Esophagus muscularis mucosa (tissue), 4 donors: ENCODE measurements at regions not wholly inside any gene's neighbourhood (a gene's known extent, or its start where the extent isn't known, plus 50 kb on each side); places are given as distances from the start of the nearest gene placed in this dataset.

Experiments
- DNase-seq: peaks from one replicate; pipeline ENCODE4 v3.0.0-alpha.2; 2017; ENCODE audit errors: extremely low spot score
- H3K27ac ChIP-seq, 4 donors: fragments of 200-600 bp; sonication (generic); replicated peaks in 1 of 4; 1 replicate in 3 of 4; 2 replicates in 1 of 4; pipeline ENCODE4 v1.5.1; 2016 to 2019; ENCODE audit warnings: mild to moderate bottlenecking in 1 of 4
- H3K27me3 ChIP-seq, 4 donors: fragments of 200-600 bp; sonication (generic); one replicate each; pipeline versions ENCODE4 v1.5.1 to v1.6.0; 2016 to 2019
- H3K36me3 ChIP-seq, 4 donors: fragments of 200-600 bp; sonication (generic); one replicate each; pipeline ENCODE4 v1.5.1; 2016 to 2019
- H3K4me1 ChIP-seq, 4 donors: fragments of 200-600 bp; sonication (generic); one replicate each; pipeline ENCODE4 v1.5.1; 2016 to 2019
- H3K4me3 ChIP-seq, 4 donors: fragments of 200-600 bp; sonication (generic); 1 replicate in 2 of 4; 2 replicates in 2 of 4; pipeline ENCODE4 v1.5.1; 2016 to 2019; ENCODE audit warnings: mild to moderate bottlenecking in 4 of 4, moderate library complexity in 1 of 4
- H3K9me3 ChIP-seq, 4 donors: fragments of 200-600 bp; sonication (generic); 1 replicate in 3 of 4; 2 replicates in 1 of 4; pipeline ENCODE4 v1.5.1; 2016 to 2019
- EP300 ChIP-seq: sonication (generic); formaldehyde crosslinking; IDR thresholded peaks from one replicate; pipeline ENCODE4 v1.6.1; 2017; ENCODE audit warnings: antibody characterized with exemption
- POLR2A ChIP-seq: fragments of 450-650 bp; IDR thresholded peaks from one replicate; pipeline ENCODE4 v1.6.1; 2017; ENCODE audit warnings: antibody characterized with exemption, moderate library complexity, mild to moderate bottlenecking, low read depth
- POLR2AphosphoS5 ChIP-seq, 2 donors: sonication (generic); formaldehyde crosslinking; IDR thresholded peaks; one replicate each; pipeline ENCODE4 v1.6.1; 2017; ENCODE audit warnings: antibody characterized with exemption in 2 of 2
- WGBS: methylation state at CpG from one replicate; pipeline ENCODE4 v1.1.5; 2018; 5-methylcytosine and 5-hydroxymethylcytosine counted together
- intact Hi-C: fragments of 100-400 bp; cut with DNase I; formaldehyde crosslinking; loops from one replicate; pipeline ENCODE4 v1.15.1; 2023
- TF ChIP-seq, protein P1 (sequence below), 3 experiments: fragments of 200-600 bp in 2 of 3; fragments of 450-650 bp in 1 of 3; sonication (generic) in 2 of 3; IDR thresholded peaks; one replicate each; pipeline ENCODE4 v1.5.1; 2017 to 2019; ENCODE audit warnings: antibody characterized with exemption in 3 of 3, mild to moderate bottlenecking in 2 of 3, moderate library complexity in 1 of 3

DNA sequence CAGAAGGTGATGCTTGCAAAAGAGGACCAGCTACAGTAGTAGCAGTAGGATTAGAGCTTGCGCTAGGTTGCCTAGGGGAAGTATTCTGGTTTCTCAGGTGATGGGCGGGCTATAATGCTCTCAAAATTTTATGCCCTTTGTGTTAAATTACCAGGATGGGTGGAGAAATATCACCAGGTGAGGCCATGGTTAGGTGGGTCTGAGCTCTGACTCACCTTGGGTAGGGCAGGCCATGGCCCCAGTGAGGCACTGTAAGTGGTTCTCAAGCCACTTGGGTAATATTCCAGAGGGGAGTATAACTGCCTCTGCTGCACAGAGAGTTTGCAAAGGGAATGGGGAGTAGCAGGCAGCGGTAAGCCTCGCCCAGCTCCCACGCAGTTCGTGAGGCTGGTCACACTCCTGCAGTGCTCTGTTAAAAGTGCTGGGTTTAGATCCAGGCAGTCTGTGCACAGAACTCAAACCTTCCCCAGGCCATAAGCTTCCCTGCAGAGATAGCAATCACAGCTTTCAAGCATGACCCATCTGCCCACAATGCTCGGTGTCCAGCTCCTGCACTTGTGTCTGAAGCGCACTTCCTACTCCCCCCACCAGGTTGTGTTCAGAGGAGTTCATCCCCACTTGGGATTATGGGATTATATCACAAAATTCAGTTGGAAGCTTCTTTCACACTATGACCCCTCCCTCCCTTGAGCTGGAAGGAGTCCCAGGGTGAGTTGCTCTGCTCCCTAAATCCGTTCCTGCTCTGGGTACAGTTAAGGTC lies 575.0 kb downstream of the CHSY3 start:
- no peak for TF ChIP-seq POLR2A
- TF ChIP-seq, protein P1, sequence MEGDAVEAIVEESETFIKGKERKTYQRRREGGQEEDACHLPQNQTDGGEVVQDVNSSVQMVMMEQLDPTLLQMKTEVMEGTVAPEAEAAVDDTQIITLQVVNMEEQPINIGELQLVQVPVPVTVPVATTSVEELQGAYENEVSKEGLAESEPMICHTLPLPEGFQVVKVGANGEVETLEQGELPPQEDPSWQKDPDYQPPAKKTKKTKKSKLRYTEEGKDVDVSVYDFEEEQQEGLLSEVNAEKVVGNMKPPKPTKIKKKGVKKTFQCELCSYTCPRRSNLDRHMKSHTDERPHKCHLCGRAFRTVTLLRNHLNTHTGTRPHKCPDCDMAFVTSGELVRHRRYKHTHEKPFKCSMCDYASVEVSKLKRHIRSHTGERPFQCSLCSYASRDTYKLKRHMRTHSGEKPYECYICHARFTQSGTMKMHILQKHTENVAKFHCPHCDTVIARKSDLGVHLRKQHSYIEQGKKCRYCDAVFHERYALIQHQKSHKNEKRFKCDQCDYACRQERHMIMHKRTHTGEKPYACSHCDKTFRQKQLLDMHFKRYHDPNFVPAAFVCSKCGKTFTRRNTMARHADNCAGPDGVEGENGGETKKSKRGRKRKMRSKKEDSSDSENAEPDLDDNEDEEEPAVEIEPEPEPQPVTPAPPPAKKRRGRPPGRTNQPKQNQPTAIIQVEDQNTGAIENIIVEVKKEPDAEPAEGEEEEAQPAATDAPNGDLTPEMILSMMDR (IDR thresholded peaks at IDR 0.05) = no peak
- TF ChIP-seq POLR2AphosphoS5 (IDR thresholded peaks at IDR 0.05) = no peak
- no peak for TF ChIP-seq EP300
- DNase-seq = no peak
- Histone ChIP-seq H3K9me3 (peaks cover 0 to 17% (median 11%) of the 10 kb centered on the region in 4 donors), H3K4me3 (no peak overlapping the region), H3K4me1 (no peaks in the 10 kb centered on the region), H3K27ac (no peak overlapping the region), H3K27me3 (no peaks in the 10 kb centered on the region), H3K36me3 (no peaks in the 10 kb centered on the region)
- intact Hi-C loops = no loop called here
- WGBS = 89% methylated on average over 8 of the region's 9 CpGs

DNA sequence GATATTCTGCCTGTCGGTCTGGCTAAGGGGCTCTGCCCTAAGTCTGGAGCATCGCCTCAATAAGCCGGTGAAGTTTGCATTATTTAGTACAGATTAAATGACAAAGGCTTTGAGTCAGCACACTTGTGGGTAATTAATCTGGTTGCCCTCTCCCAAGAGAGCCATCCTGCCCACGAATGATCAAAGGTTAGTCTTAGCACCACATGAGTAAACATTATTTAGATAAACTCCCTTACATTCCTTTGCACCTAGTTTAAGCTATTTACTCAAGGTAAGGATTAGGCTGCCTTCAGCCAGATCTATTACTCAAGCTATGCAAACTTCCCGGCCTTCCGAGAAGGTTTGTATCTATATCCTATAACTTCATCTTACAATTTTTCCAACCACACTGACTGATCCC lies 572.1 kb downstream of the CHSY3 start:
- 91% methylated on average over 6 of the region's 6 CpGs for WGBS

DNA sequence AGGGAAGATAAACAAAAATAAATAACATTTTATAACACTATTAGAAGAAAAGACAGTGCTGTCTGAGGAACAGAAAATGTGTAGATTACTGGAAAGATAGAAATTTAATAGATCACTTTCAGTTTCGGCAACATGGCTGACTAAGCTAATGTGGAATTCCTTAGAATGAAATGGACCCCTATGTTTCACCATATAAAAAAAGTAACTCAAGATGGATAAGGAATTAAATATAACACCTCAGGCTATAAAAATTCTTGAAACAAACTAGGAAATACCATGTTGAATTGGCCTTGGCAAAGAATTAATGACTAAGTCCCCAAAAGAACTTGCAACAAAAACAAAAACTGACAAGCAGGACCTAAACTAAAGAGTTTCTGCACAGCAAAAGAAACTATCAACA lies 558.3 kb downstream of the CHSY3 start:
- no peak overlapping the region for H3K27ac ChIP-seq
- no peak overlapping the region for H3K4me3 ChIP-seq
- TF ChIP-seq POLR2A (no peak), EP300 (no peak), POLR2AphosphoS5 (IDR thresholded peaks at IDR 0.05) (no peak)
- TF ChIP-seq, protein P1 (IDR thresholded peaks at IDR 0.05) = no peak
- DNase-seq = no peak
- H3K4me1 ChIP-seq = no peaks in the 10 kb centered on the region
- H3K27me3 ChIP-seq = peaks cover 0 to 5% (median 0%) of the 10 kb centered on the region in 4 donors
- no peaks in the 10 kb centered on the region for H3K36me3 ChIP-seq
- WGBS = 93% methylated on average over 1 of the region's 1 CpG
- H3K9me3 ChIP-seq = peaks cover 0 to 5% (median 2%) of the 10 kb centered on the region in 4 donors
- intact Hi-C loops = no loop called here

More for the DNA sequence above, 572.1 kb downstream of the CHSY3 start:
- Histone ChIP-seq H3K27me3 (no peaks in the 10 kb centered on the region), H3K36me3 (no peaks in the 10 kb centered on the region), H3K4me3 (no peak overlapping the region), H3K27ac (no peak overlapping the region), H3K9me3 (peaks cover 0 to 17% (median 11%) of the 10 kb centered on the region in 4 donors), H3K4me1 (no peaks in the 10 kb centered on the region)
- intact Hi-C loops = no loop called here
- no peak for DNase-seq
- TF ChIP-seq POLR2AphosphoS5 (IDR thresholded peaks at IDR 0.05) = no peak
- TF ChIP-seq POLR2A = no peak

DNA sequence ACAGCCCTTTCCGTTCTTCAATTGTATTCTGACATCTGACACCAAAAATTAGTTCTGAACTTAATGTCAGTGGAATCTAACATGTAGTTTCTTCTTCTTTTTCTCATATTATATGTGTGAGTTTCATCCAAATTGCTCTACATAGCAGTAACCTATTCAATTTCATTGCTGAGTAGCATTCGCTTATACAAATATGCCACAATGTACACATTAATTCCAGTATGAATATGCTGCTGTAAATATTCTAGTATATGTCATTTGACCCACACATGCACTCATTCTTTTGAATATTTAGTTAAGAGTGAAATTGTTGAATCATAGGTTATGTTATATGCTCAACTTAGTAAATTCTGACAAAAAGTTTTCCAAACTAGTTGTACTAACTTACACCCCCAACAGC lies 550.9 kb downstream of the CHSY3 start:
- intact Hi-C loops = no loop called here
- 94% methylated on average over 2 of the region's 2 CpGs for WGBS

DNA sequence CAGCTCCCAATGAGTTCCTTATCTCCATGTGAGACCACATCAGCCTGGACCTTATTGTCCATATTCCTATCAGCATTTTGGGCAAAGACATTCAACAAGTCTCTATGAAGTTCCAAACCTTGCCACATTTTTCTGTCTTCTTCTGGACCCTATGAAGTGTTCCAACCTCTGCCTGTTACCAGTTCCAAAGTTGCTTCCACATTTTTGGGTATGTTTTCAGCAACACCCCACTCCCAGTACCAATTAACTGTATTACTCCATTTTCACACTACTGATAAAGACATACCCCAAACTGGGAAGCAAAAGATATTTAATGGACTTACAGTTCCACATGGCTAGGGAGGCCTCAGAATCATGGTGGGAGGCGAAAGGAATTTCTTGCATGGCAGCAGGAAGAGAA lies 548.5 kb downstream of the CHSY3 start:
- Histone ChIP-seq H3K27me3 (no peaks in the 10 kb centered on the region), H3K36me3 (no peaks in the 10 kb centered on the region), H3K4me3 (no peak overlapping the region), H3K27ac (no peak overlapping the region), H3K9me3 (peaks cover 0 to 12% (median 10%) of the 10 kb centered on the region in 4 donors), H3K4me1 (no peaks in the 10 kb centered on the region)
- no peak for TF ChIP-seq EP300
- TF ChIP-seq, protein P1 (IDR thresholded peaks at IDR 0.05) = no peak
- no peak for TF ChIP-seq POLR2AphosphoS5 (IDR thresholded peaks at IDR 0.05)
- no peak for TF ChIP-seq POLR2A
- WGBS = 90% methylated on average over 1 of the region's 1 CpG
- DNase-seq = no peak
- intact Hi-C loops = no loop called here

More for the DNA sequence above, 550.9 kb downstream of the CHSY3 start:
- no peaks in the 10 kb centered on the region for H3K36me3 ChIP-seq
- DNase-seq = no peak
- TF ChIP-seq POLR2A (no peak), EP300 (no peak), POLR2AphosphoS5 (IDR thresholded peaks at IDR 0.05) (no peak)
- TF ChIP-seq, protein P1 (IDR thresholded peaks at IDR 0.05) = no peak
- H3K4me1 ChIP-seq = no peaks in the 10 kb centered on the region
- H3K27me3 ChIP-seq = peaks cover 0 to 5% (median 0%) of the 10 kb centered on the region in 4 donors
- peaks cover 0 to 15% (median 12%) of the 10 kb centered on the region in 4 donors for H3K9me3 ChIP-seq
- H3K27ac ChIP-seq = no peak overlapping the region
- H3K4me3 ChIP-seq = no peak overlapping the region
